ENCODE measurements at regions not wholly inside any gene's neighbourhood (a gene's known extent, or its start where the extent isn't known, plus 50 kb on each side); places are given as distances from the start of the nearest gene placed in this dataset.

DNA sequence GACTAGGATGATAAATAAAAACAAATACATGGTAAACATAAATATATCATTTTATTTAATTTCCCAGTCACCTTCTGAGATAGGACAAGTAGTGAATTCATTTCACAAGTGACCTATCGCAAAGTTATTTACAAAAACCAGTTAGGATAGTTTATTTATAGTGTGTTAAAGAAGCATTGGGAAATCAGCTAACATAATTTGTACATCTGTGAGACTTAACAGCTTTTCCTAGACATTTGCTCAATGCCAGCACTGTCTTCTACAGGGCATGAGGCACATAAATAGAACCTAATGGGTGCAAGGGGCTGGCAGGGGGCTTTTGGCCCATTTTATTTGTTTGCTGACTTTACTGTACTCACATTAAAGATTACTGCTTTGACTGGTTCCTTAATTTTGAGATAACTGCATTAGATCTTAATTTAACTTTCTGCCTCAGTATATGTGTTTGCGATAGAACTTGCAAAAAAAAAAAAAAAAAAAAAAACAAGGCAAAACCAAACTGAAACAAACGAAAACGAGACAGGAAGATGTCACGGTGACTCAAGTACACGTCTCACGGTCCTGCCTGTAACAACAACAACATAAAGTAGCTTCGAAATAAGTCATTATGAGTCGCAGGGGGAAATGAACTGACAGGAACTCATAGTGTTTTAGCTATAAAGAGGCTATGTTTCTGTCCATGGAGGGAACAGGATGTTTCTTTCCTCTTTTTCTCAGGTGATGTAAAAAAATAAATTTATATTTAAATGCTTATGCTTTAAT lies 133.7 kb upstream of the GMDS start:
- POLR2A ChIA-PET, result no interaction called here
- DNase-seq (ENCODE audit: low read depth, low spot score), result no peak
- CTCF ChIA-PET, result interaction anchor here (1.2 kb wide), 1 partner anchor 25 kb away, joined by 3 read pairs; no protein-coding TSS in a partner anchor
- H3K4me3 ChIP-seq (ENCODE audit: low read depth, low read length), result no peak overlapping the region
- TF ChIP-seq CTCF (IDR thresholded peaks at IDR 0.05; ENCODE audit: insufficient read depth, low read length, missing control alignments), result no peak

DNA sequence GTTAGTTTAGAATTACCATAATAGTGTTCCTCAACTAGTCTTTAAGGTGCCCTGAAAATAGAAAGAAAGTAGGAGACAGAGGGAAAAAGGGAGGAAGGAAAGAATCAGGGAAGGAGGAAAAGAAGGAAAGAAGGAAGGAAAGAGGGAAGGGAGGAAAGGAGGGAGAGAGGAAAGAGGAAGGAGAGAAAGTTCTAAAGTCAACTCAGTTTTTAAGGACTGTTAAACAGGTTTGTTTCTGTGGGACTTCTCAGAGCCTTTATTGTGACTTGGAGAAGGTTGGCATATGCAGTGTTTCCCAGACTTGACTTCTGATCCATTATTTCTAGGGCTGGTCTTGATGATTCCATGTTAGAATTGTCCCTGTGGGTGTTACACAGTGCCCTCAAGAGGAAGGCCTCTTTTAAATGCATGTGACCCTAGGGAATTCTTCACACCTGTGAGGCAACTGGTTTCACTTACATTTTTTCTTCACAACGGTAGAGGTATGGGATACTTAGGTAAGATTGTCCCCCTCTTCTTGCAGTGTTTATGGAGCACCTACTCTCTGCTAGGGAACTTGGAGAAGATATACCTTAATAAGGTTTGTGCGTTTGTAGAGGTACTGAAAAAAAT lies 132.7 kb upstream of the GMDS start:
- POLR2A ChIA-PET, result no interaction called here
- no peak overlapping the region for H3K4me3 ChIP-seq (ENCODE audit: low read depth, low read length)
- DNase-seq (ENCODE audit: low read depth, low spot score), result no peak
- TF ChIP-seq CTCF (IDR thresholded peaks at IDR 0.05; ENCODE audit: insufficient read depth, low read length, missing control alignments), result no peak
- CTCF ChIA-PET, result interaction anchor here (1.2 kb wide), 1 partner anchor 24 kb away, joined by 3 read pairs; no protein-coding TSS in a partner anchor

DNA sequence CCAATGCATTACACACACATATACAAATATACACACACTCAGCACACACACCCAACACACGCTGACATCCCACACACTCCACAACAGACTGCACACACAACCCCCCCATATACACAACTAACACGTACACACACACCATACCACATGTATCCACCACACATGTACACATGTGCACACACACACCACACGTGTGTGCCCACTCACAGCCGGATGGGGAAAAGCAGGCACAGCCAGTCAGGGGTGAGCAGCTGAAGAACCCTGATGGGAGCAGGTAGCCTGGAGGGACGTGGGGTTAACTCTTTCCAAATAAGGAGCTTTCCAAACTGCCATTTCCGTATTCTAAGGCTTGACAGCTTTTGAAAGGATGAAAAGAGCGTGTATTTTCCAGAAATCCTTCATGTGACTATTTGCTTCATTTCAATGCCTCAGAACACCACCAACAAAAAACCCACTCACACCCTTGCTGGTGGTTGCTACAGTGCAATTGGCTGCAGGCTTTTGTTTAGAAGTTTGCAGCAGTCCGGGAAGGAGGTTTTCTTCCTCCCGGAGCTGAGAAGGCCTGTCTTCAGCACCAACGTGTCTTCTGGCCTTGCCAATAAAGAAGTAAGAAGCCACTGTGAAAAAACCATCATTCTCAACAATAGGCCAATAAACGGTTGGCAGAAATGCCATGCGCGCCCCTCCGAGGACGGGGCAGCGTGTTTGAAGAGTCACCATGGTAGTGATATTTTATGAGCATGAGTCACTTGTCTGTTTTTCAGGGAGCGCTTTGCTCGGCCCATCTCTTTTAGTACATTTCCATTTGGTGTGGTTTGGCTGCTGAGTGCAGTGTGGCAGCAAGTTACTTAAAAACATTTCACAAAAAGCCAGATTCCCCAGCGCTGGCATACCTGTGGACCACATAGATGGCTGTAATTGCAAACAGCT lies 131.3 kb upstream of the GMDS start:
- peak; percentile 53 for DNase-seq (ENCODE audit: low read depth, low spot score)
- ChIA-PET CTCF (no interaction called here), POLR2A (no interaction called here)
- TF ChIP-seq CTCF (IDR thresholded peaks at IDR 0.05; ENCODE audit: insufficient read depth, low read length, missing control alignments), result no peak
- H3K4me3 ChIP-seq (ENCODE audit: low read depth, low read length), result no peak overlapping the region

GRCh38 chr6:2375443-2375842 lies 130.0 kb upstream of the GMDS start:
- CTCF ChIA-PET, result interaction anchor here (1.1 to 1.5 kb wide), 2 partner anchors 10 to 22 kb away, joined by 4 to 5 read pairs; no protein-coding TSS in a partner anchor
- no peak for TF ChIP-seq CTCF (IDR thresholded peaks at IDR 0.05; ENCODE audit: insufficient read depth, low read length, missing control alignments)
- POLR2A ChIA-PET, result no interaction called here
- no peak overlapping the region for H3K4me3 ChIP-seq (ENCODE audit: low read depth, low read length)
- DNase-seq (ENCODE audit: low read depth, low spot score), result no peak

- TF ChIP-seq CTCF (IDR thresholded peaks at IDR 0.05; ENCODE audit: insufficient read depth, low read length, missing control alignments), result no peak
- ChIA-PET CTCF (no interaction called here), POLR2A (no interaction called here)
- no peak for DNase-seq (ENCODE audit: low read depth, low spot score)
- H3K4me3 ChIP-seq (ENCODE audit: low read depth, low read length), result no peak overlapping the region
These were observed 124.2 kb upstream of the GMDS start for GRCh38 chr6:2369606-2370005.

DNA sequence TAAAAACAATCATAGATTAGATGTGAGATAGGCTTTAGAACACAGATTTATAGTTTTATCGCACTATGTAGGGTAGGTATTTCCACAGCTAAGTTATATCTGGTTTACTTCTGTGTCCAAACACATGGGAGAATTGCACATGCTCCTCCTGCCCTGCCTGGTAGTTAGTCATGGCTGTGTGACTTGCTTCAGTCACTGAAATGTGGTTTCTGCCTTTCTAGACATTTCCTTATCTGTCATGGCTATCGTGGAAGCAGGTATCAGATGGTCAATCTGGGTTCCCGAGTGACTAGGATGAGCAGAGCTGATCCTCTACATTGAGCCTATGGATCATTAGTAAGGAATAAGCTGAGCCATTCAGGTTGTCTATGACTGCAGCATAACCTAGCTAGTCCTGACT lies 117.8 kb upstream of the GMDS start:
- no peak for TF ChIP-seq CTCF (IDR thresholded peaks at IDR 0.05; ENCODE audit: insufficient read depth, low read length, missing control alignments)
- ChIA-PET POLR2A (no interaction called here), CTCF (interaction anchor here (2.2 kb wide), 1 partner anchor 9 kb away, joined by 16 read pairs; no protein-coding TSS in a partner anchor)
- H3K4me3 ChIP-seq (ENCODE audit: low read depth, low read length), result no peak overlapping the region
- DNase-seq (ENCODE audit: low read depth, low spot score), result no peak

Measured in AG04449 (cell line).